Choroid plexus epithelial cell (primary cell): ENCODE measurements at regions not wholly inside any gene's neighbourhood (a gene's known extent, or its start where the extent isn't known, plus 50 kb on each side); places are given as distances from the start of the nearest gene placed in this dataset.

Experiments
- DNase-seq: peaks from one replicate; pipeline ENCODE4 v3.0.0-alpha.2; 2010; ENCODE audit warnings: low read depth
- H3K4me3 ChIP-seq: 2 replicates; pipeline ENCODE4 v1.5.1; 2011; ENCODE audit warnings: low read depth, mild to moderate bottlenecking, control low read depth, low read length, moderate library complexity
- TF ChIP-seq, protein P1 (sequence below): conservative IDR thresholded peaks from 2 replicates; pipeline ENCODE4 v1.5.1; 2011; ENCODE audit warnings: low read depth, mild to moderate bottlenecking, control low read depth, inconsistent platforms, low read length, moderate library complexity

- no peak for DNase-seq
- H3K4me3 ChIP-seq = no peak overlapping the region
- TF ChIP-seq, protein P1, sequence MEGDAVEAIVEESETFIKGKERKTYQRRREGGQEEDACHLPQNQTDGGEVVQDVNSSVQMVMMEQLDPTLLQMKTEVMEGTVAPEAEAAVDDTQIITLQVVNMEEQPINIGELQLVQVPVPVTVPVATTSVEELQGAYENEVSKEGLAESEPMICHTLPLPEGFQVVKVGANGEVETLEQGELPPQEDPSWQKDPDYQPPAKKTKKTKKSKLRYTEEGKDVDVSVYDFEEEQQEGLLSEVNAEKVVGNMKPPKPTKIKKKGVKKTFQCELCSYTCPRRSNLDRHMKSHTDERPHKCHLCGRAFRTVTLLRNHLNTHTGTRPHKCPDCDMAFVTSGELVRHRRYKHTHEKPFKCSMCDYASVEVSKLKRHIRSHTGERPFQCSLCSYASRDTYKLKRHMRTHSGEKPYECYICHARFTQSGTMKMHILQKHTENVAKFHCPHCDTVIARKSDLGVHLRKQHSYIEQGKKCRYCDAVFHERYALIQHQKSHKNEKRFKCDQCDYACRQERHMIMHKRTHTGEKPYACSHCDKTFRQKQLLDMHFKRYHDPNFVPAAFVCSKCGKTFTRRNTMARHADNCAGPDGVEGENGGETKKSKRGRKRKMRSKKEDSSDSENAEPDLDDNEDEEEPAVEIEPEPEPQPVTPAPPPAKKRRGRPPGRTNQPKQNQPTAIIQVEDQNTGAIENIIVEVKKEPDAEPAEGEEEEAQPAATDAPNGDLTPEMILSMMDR = no peak
Measured at GRCh38 chr21:38930066-38930465, 124.3 kb downstream of the ETS2 start.

GRCh38 chr21:38929652-38930051, 123.9 kb downstream of the ETS2 start:
- TF ChIP-seq, protein P1 = no peak
- H3K4me3 ChIP-seq = no peak overlapping the region
- DNase-seq = no peak

DNA sequence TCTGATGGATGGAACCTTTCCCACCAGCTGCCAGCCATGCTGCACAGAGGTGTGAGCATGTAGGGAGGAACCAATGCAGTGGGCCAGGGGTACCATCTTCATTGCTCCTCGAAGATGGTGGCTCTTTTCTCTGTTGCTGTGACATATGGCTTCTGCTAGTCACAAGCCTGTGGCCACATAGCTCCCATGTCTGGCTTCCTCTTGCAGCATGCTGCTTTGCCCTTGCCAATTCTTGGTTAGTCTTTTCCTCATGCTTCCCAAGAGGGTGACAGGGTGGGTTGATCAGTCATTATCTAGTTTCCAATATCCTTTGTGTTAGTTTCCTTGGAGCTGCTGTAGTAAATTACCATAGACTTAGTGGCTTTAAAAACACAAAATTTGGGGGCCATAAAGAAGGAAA, 123.4 kb downstream of the ETS2 start:
- no peak overlapping the region for H3K4me3 ChIP-seq
- DNase-seq = no peak
- TF ChIP-seq, protein P1 = no peak

GRCh38 chr21:38927776-38928175, 122.0 kb downstream of the ETS2 start:
- H3K4me3 ChIP-seq = no peak overlapping the region
- TF ChIP-seq, protein P1 = no peak
- DNase-seq = no peak

DNA sequence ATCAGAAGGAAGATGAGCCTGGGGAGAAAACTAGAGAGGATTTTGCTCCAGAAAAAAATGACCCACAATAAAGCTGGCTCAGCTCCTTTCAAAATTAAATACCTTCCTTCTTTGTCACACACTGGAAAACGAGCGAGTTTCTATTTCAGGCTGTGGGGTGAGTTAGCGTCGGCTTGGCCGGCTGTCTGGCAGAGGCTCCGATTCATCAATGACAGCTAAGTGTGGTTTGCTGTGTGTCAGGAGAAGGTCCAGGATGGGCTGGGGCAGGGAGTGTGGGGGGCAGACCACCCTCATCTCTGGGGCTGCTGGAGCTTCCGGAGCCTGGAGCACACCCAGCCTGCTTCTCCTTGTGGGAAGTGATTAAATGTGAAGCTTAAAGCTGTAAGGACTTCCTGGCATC, 120.2 kb downstream of the ETS2 start:
- peak overlapping the region; percentile 43 for H3K4me3 ChIP-seq
- DNase-seq = peak; percentile 88
- TF ChIP-seq, protein P1 = no peak

- TF ChIP-seq, protein P1 = no peak
- no peak for DNase-seq
- no peak overlapping the region for H3K4me3 ChIP-seq
Measured at GRCh38 chr21:38925478-38925877, 119.7 kb downstream of the ETS2 start.

DNA sequence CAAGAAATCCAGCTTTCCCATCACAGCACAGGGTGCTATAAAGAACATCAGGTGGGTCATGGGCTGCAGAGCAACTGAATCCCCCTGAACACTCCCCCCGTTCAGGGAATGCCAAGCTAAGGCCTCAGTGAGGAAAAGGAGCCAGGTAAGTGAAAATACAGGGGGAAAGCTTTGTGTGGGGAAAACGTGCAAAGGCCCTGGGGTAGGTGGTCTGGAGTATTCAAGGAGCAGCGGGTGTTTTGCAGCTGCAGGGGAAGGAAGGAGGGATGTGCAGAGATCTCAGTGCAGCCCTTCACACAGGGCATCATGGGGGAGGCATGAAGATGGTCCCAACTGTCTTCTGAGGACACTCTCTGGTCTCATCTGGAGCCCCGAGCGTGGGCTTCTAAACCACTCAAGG, 119.2 kb downstream of the ETS2 start:
- no peak for DNase-seq
- TF ChIP-seq, protein P1 = no peak
- no peak overlapping the region for H3K4me3 ChIP-seq
